MM.1S (cell line): ENCODE measurements at regions not wholly inside any gene's neighbourhood (a gene's known extent, or its start where the extent isn't known, plus 50 kb on each side); places are given as distances from the start of the nearest gene placed in this dataset.

Experiments used
- EZH2phosphoT487 ChIP-seq: fragments of 300-600 bp; sonication (generic); IDR thresholded peaks from 2 replicates; pipeline ENCODE4 v1.6.1; 2018; ENCODE audit warnings: antibody characterized with exemption, low read length
- TF ChIP-seq, protein P1 (sequence below): fragments of 300-600 bp; sonication (generic); IDR thresholded peaks from 2 replicates; pipeline ENCODE4 v1.5.1; 2016; ENCODE audit warnings: antibody characterized with exemption, low read length, mixed read lengths

DNA sequence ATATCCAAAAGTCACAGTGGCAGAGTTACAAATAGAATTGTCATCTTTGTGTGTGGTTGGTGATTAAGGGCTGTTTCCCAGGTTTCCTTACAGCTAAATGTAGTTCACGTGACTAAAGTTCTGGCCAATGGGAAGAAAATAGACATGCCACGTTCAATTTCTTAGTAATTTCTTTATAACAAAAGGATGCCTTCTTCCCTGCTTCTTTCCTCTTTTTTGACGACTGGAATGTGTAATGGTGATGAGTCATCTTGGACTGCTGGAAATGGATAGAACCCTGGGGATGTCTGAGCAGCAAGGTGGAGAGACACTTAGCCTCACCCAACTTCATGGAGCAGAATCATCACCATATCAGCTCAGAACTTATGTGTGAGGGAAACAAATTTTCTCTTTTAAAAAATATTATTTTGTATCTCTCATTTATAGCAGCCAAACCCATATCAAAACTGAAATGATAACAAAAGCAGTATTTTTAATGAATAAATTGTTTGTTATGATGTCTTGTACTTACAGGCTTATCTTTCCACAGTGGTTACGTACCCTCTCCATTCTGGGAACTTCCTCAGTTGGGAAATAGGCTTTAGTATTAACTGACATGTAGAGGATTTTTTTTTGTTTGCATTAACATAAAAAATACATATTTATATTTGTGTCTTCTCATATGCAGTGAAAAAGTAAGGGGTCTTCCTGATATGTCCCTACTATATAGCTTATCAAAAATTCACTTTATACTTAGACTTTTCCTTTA is 91.1 kb upstream of the CDH2 start:
- TF ChIP-seq, protein P1, sequence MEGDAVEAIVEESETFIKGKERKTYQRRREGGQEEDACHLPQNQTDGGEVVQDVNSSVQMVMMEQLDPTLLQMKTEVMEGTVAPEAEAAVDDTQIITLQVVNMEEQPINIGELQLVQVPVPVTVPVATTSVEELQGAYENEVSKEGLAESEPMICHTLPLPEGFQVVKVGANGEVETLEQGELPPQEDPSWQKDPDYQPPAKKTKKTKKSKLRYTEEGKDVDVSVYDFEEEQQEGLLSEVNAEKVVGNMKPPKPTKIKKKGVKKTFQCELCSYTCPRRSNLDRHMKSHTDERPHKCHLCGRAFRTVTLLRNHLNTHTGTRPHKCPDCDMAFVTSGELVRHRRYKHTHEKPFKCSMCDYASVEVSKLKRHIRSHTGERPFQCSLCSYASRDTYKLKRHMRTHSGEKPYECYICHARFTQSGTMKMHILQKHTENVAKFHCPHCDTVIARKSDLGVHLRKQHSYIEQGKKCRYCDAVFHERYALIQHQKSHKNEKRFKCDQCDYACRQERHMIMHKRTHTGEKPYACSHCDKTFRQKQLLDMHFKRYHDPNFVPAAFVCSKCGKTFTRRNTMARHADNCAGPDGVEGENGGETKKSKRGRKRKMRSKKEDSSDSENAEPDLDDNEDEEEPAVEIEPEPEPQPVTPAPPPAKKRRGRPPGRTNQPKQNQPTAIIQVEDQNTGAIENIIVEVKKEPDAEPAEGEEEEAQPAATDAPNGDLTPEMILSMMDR, result no peak
- no peak for TF ChIP-seq EZH2phosphoT487
